ENCODE measurements at regions not wholly inside any gene's neighbourhood (a gene's known extent, or its start where the extent isn't known, plus 50 kb on each side); places are given as distances from the start of the nearest gene placed in this dataset.

- TF ChIP-seq POLR2AphosphoS5 (IDR thresholded peaks at IDR 0.05; ENCODE audit: insufficient read depth, low read depth, low read length): no peak
- no peak for TF ChIP-seq CTCF (IDR thresholded peaks at IDR 0.05; ENCODE audit: extremely low read depth in 1 of 2, insufficient read depth in 1 of 2, low read depth in 1 of 2, low read length in 2 of 2)
- no peak for TF ChIP-seq POLR2A (IDR thresholded peaks at IDR 0.05; ENCODE audit: low read depth, low read length)
- TF ChIP-seq MYC (IDR thresholded peaks at IDR 0.05; ENCODE audit: low read depth, low read length): no peak
Observed at GRCh38 chr7:25787336-25787735, 364.7 kb upstream of the NFE2L3 start.
